ENCODE measurements at regions not wholly inside any gene's neighbourhood (a gene's known extent, or its start where the extent isn't known, plus 50 kb on each side); places are given as distances from the start of the nearest gene placed in this dataset.

- TF ChIP-seq, protein P1, sequence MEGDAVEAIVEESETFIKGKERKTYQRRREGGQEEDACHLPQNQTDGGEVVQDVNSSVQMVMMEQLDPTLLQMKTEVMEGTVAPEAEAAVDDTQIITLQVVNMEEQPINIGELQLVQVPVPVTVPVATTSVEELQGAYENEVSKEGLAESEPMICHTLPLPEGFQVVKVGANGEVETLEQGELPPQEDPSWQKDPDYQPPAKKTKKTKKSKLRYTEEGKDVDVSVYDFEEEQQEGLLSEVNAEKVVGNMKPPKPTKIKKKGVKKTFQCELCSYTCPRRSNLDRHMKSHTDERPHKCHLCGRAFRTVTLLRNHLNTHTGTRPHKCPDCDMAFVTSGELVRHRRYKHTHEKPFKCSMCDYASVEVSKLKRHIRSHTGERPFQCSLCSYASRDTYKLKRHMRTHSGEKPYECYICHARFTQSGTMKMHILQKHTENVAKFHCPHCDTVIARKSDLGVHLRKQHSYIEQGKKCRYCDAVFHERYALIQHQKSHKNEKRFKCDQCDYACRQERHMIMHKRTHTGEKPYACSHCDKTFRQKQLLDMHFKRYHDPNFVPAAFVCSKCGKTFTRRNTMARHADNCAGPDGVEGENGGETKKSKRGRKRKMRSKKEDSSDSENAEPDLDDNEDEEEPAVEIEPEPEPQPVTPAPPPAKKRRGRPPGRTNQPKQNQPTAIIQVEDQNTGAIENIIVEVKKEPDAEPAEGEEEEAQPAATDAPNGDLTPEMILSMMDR (IDR thresholded peaks at IDR 0.05; ENCODE audit: poor library complexity, severe bottlenecking): no peak
- H3K9me3 ChIP-seq (ENCODE audit: severe bottlenecking): no peaks in the 10 kb centered on the region
- H3K4me1 ChIP-seq (ENCODE audit: insufficient read depth, poor library complexity, severe bottlenecking): no peaks in the 10 kb centered on the region
- H3K27ac ChIP-seq (ENCODE audit: poor library complexity, severe bottlenecking): no peak overlapping the region
- no peaks in the 10 kb centered on the region for H3K36me3 ChIP-seq (ENCODE audit: low read depth)
- no peak for ATAC-seq (ENCODE audit: low read depth)
- no peak overlapping the region for H3K4me3 ChIP-seq (ENCODE audit: severe bottlenecking)
- no peak for DNase-seq (ENCODE audit: low spot score)
- H3K27me3 ChIP-seq (ENCODE audit: insufficient read depth, poor library complexity, severe bottlenecking): no peaks in the 10 kb centered on the region
Observed at GRCh38 chr3:107103786-107104185, 273.5 kb upstream of the CCDC54 start.

- Histone ChIP-seq H3K36me3 (ENCODE audit: low read depth) (no peaks in the 10 kb centered on the region), H3K4me3 (ENCODE audit: severe bottlenecking) (no peak overlapping the region), H3K9me3 (ENCODE audit: severe bottlenecking) (no peaks in the 10 kb centered on the region), H3K27me3 (ENCODE audit: insufficient read depth, poor library complexity, severe bottlenecking) (no peaks in the 10 kb centered on the region), H3K27ac (ENCODE audit: poor library complexity, severe bottlenecking) (no peak overlapping the region), H3K4me1 (ENCODE audit: insufficient read depth, poor library complexity, severe bottlenecking) (no peaks in the 10 kb centered on the region)
- no peak for DNase-seq (ENCODE audit: low spot score)
- ATAC-seq (ENCODE audit: low read depth): peak; percentile 83
- TF ChIP-seq, protein P1 (IDR thresholded peaks at IDR 0.05; ENCODE audit: poor library complexity, severe bottlenecking): no peak
Observed at GRCh38 chr3:107106316-107106715, 270.9 kb upstream of the CCDC54 start.

DNA sequence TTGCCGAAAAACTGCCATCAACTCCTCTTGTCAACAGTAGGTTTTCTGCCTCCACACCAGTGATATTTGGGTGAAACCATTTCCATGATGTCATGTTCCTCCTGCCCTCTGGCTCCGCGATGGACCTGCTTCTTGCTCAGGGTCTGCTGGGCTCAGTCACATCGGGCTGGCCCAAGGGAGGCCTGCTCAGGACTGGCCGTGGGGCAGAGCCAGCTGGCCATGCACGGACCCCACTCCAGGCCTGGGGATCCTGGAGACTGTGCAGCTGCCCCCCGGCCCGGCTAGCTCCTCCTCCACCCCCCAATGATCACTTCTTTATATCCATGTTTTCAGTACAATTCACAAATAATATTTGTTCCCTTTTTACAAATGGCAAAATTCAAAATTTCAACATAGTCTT lies 270.3 kb upstream of the CCDC54 start:
- Histone ChIP-seq H3K27me3 (ENCODE audit: insufficient read depth, poor library complexity, severe bottlenecking) (no peaks in the 10 kb centered on the region), H3K4me1 (ENCODE audit: insufficient read depth, poor library complexity, severe bottlenecking) (no peaks in the 10 kb centered on the region), H3K36me3 (ENCODE audit: low read depth) (no peaks in the 10 kb centered on the region), H3K4me3 (ENCODE audit: severe bottlenecking) (no peak overlapping the region), H3K27ac (ENCODE audit: poor library complexity, severe bottlenecking) (no peak overlapping the region), H3K9me3 (ENCODE audit: severe bottlenecking) (no peaks in the 10 kb centered on the region)
- DNase-seq (ENCODE audit: low spot score) (no peak), ATAC-seq (ENCODE audit: low read depth) (no peak)
- TF ChIP-seq, protein P1 (IDR thresholded peaks at IDR 0.05; ENCODE audit: poor library complexity, severe bottlenecking): no peak

GRCh38 chr3:107110596-107111305 lies 266.5 kb upstream of the CCDC54 start:
- Histone ChIP-seq H3K27me3 (ENCODE audit: insufficient read depth, poor library complexity, severe bottlenecking) (no peaks in the 10 kb centered on the region), H3K4me1 (ENCODE audit: insufficient read depth, poor library complexity, severe bottlenecking) (no peaks in the 10 kb centered on the region)
- DNase-seq (ENCODE audit: low spot score): no peak

GRCh38 chr3:107111872-107112271 lies 265.4 kb upstream of the CCDC54 start:
- no peaks in the 10 kb centered on the region for H3K36me3 ChIP-seq (ENCODE audit: low read depth)
- no peaks in the 10 kb centered on the region for H3K27me3 ChIP-seq (ENCODE audit: insufficient read depth, poor library complexity, severe bottlenecking)
- no peak for ATAC-seq (ENCODE audit: low read depth)
- TF ChIP-seq, protein P1 (IDR thresholded peaks at IDR 0.05; ENCODE audit: poor library complexity, severe bottlenecking): no peak
- no peaks in the 10 kb centered on the region for H3K4me1 ChIP-seq (ENCODE audit: insufficient read depth, poor library complexity, severe bottlenecking)
- no peaks in the 10 kb centered on the region for H3K9me3 ChIP-seq (ENCODE audit: severe bottlenecking)
- H3K4me3 ChIP-seq (ENCODE audit: severe bottlenecking): no peak overlapping the region
- no peak for DNase-seq (ENCODE audit: low spot score)
- H3K27ac ChIP-seq (ENCODE audit: poor library complexity, severe bottlenecking): no peak overlapping the region

More at GRCh38 chr3:107110596-107111305, 266.5 kb upstream of the CCDC54 start:
- no peak overlapping the region for H3K4me3 ChIP-seq (ENCODE audit: severe bottlenecking)
- TF ChIP-seq, protein P1 (IDR thresholded peaks at IDR 0.05; ENCODE audit: poor library complexity, severe bottlenecking): no peak
- no peaks in the 10 kb centered on the region for H3K36me3 ChIP-seq (ENCODE audit: low read depth)
- no peak overlapping the region for H3K27ac ChIP-seq (ENCODE audit: poor library complexity, severe bottlenecking)
- ATAC-seq (ENCODE audit: low read depth): no peak
- no peaks in the 10 kb centered on the region for H3K9me3 ChIP-seq (ENCODE audit: severe bottlenecking)
